ENCODE measurements at regions not wholly inside any gene's neighbourhood (a gene's known extent, or its start where the extent isn't known, plus 50 kb on each side); places are given as distances from the start of the nearest gene placed in this dataset.

GRCh38 chr11:44443836-44444769 is 121.4 kb upstream of the CD82 start:
- TF ChIP-seq CTCF (IDR thresholded peaks at IDR 0.05; ENCODE audit: insufficient read depth, low read length), result no peak
- no peak for TF ChIP-seq SPI1 (IDR thresholded peaks at IDR 0.05; ENCODE audit: borderline replicate concordance, low read depth)
- no peak for TF ChIP-seq POLR2AphosphoS5 (IDR thresholded peaks at IDR 0.05; ENCODE audit: low read depth)
- TF ChIP-seq GABPA (IDR thresholded peaks at IDR 0.05; ENCODE audit: low read depth), result no peak
- TF ChIP-seq REST (IDR thresholded peaks at IDR 0.05; ENCODE audit: insufficient replicate concordance, low read depth), result no peak

Measured in HL-60 (cell line).